Heart left ventricle (tissue), 16 donors: ENCODE measurements at regions not wholly inside any gene's neighbourhood (a gene's known extent, or its start where the extent isn't known, plus 50 kb on each side); places are given as distances from the start of the nearest gene placed in this dataset.
"Not testable (repeated sequence)": the region's sequence is repeated elsewhere in the genome, so short reads cannot be mapped to it uniquely, and the experiment has no call there.

Experiments
- ATAC-seq, 4 donors: fragments of 200-7000 bp; cut with Tn5 transposase; one replicate each; pipeline ENCODE4 v1.9.1; 2020 to 2022; ENCODE audit warnings: moderate library complexity in 4 of 4, mild to moderate bottlenecking in 3 of 4, moderate number of reproducible peaks in 1 of 4
- DNase-seq, 5 donors: peaks; one replicate each; pipeline ENCODE4 v3.0.0-alpha.2; 2020
- H3K27ac ChIP-seq, 12 donors: fragments of 200-600 bp; sonication (generic) in 4 of 12; one replicate each; pipeline versions ENCODE4 v1.5.0 to v1.8.0; 2016 to 2022; ENCODE audit warnings: mild to moderate bottlenecking in 2 of 12
- H3K27me3 ChIP-seq, 9 donors: fragments of 200-600 bp; sonication (generic) in 2 of 9; one replicate each; pipeline versions ENCODE4 v1.5.1 to v1.8.0; 2016 to 2022; ENCODE audit warnings: mild to moderate bottlenecking in 3 of 9
- H3K36me3 ChIP-seq, 9 donors: fragments of 200-600 bp; sonication (generic) in 2 of 9; one replicate each; pipeline versions ENCODE4 v1.5.0 to v1.8.0; 2018 to 2022; ENCODE audit warnings: mild to moderate bottlenecking in 2 of 9
- H3K4me1 ChIP-seq, 12 donors: fragments of 200-600 bp; sonication (generic) in 4 of 12; one replicate each; pipeline versions ENCODE4 v1.5.0 to v1.8.0; 2016 to 2022; ENCODE audit warnings: mild to moderate bottlenecking in 3 of 12
- H3K4me3 ChIP-seq, 12 donors: fragments of 200-600 bp; sonication (generic) in 4 of 12; one replicate each; pipeline versions ENCODE4 v1.5.0 to v1.8.0; 2017 to 2022; ENCODE audit warnings: mild to moderate bottlenecking in 9 of 12, moderate library complexity in 4 of 12
- H3K9me3 ChIP-seq, 12 donors: fragments of 200-600 bp; sonication (generic) in 4 of 12; one replicate each; pipeline versions ENCODE4 v1.5.0 to v1.8.0; 2016 to 2022; ENCODE audit warnings: mild to moderate bottlenecking in 1 of 12
- POLR2A ChIP-seq, 2 donors: fragments of 450-650 bp; IDR thresholded peaks; one replicate each; pipeline ENCODE4 v1.6.1; 2017; ENCODE audit warnings: antibody characterized with exemption in 2 of 2, mild to moderate bottlenecking in 2 of 2, moderate library complexity in 2 of 2
- WGBS, 4 donors: extraction: QIAGEN DNeasy Blood & Tissue Kit in 2 of 4; methylation state at CpG; one replicate each; pipeline versions ENCODE4 v1.1.5 to v1.1.7; 2013 to 2018; 5-methylcytosine and 5-hydroxymethylcytosine counted together
- intact Hi-C, 10 donors: fragments of 100-400 bp; cut with DNase I; formaldehyde crosslinking; loops; one replicate each; pipeline versions ENCODE4 v1.11.1 to v1.14.2; 2022
- TF ChIP-seq, protein P1 (sequence below), 12 donors: fragments of 200-600 bp; sonication (generic) in 4 of 12; IDR thresholded peaks; one replicate each; pipeline versions ENCODE4 v1.5.0 to v1.8.0; 2018 to 2022; ENCODE audit warnings: antibody characterized with exemption in 12 of 12, mild to moderate bottlenecking in 5 of 12
- donor health status: ischemic (EF 13 %, LVEDD 7.1; RV severe dilation, severe dysfunction).
- donor health status: healthy with polysubstance abuse.
- donor health status: DM: no; HTN: yes; CAD: no.
- donor health status: DM: no; HTN: no; CAD: no.
- donor health status: ischemic (EF 25% LVEDD 6.9; RV normal size, moderate dysfunction).
- donor health status: ischemic (EF 25% LVEDD 5.7; RV mildly dilated, moderate dysfunction).
- donor health status: healthy.
- donor health status: DM: yes; HTN: yes; CAD: no.
- donor health status: ischemic (EF 35%, LVEDD 5.7; RV mildly dilated, moderate dysfunction).
- donor health status: nonischemic (EF 11% LVEDD 7.7; RV severe dilation, severe dysfunction).
- donor health status: DM: yes; HTN: yes; CAD: no.
- donor health status: PGD.
- donor health status: ischemic (EF 29% LVEDD 5.4; RV normal size, mild dysfunction).
- donor health status: nonischemic (EF 23%, LVEDD 6.1; RV moderate dilation, normal function).

DNA sequence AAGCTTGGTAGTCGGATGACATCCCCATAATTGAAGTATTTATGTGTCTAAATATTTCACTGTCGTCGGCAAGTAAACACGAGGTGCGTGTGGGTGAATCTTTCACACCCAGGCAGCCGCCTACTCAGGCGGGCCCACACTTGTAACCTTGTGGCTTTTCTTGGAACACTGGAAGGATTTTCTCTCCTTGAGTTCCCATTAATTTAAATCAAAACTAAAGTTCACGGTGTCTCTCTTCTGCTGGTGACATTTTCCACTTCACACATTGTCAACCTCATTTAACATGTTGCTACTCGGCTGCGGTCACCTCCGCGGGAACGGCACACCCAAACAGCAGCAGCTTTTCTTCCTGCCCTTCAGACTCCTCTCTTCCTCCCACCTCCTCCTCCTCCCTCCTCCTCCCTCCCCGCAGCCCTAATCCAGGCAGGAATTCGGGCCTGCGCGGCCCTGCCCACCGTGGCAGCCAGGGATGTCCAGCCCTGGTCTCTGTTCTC lies 336.6 kb downstream of the QKI start:
- intact Hi-C loops, result no loop called here
- Histone ChIP-seq H3K27me3 (no peaks in the 10 kb centered on the region), H3K27ac (peak overlapping the region in 8 of 12 donors; percentile 1 to 87 (median 59)), H3K9me3 (peaks cover 0 to 7% (median 0%) of the 10 kb centered on the region in 12 donors), H3K4me1 (peaks cover 0 to 30% (median 8%) of the 10 kb centered on the region in 12 donors), H3K36me3 (no peaks in the 10 kb centered on the region), H3K4me3 (no peak overlapping the region)
- peak in 2 of 4 donors; percentile 16 to 37 for ATAC-seq
- DNase-seq, result no peak
- TF ChIP-seq, protein P1, sequence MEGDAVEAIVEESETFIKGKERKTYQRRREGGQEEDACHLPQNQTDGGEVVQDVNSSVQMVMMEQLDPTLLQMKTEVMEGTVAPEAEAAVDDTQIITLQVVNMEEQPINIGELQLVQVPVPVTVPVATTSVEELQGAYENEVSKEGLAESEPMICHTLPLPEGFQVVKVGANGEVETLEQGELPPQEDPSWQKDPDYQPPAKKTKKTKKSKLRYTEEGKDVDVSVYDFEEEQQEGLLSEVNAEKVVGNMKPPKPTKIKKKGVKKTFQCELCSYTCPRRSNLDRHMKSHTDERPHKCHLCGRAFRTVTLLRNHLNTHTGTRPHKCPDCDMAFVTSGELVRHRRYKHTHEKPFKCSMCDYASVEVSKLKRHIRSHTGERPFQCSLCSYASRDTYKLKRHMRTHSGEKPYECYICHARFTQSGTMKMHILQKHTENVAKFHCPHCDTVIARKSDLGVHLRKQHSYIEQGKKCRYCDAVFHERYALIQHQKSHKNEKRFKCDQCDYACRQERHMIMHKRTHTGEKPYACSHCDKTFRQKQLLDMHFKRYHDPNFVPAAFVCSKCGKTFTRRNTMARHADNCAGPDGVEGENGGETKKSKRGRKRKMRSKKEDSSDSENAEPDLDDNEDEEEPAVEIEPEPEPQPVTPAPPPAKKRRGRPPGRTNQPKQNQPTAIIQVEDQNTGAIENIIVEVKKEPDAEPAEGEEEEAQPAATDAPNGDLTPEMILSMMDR (IDR thresholded peaks at IDR 0.05), result no peak
- no peak for TF ChIP-seq POLR2A (IDR thresholded peaks at IDR 0.05)
- 38 to 54% (median 53%) methylated on average over 18 of the region's 18 CpGs for WGBS, 4 donors

DNA sequence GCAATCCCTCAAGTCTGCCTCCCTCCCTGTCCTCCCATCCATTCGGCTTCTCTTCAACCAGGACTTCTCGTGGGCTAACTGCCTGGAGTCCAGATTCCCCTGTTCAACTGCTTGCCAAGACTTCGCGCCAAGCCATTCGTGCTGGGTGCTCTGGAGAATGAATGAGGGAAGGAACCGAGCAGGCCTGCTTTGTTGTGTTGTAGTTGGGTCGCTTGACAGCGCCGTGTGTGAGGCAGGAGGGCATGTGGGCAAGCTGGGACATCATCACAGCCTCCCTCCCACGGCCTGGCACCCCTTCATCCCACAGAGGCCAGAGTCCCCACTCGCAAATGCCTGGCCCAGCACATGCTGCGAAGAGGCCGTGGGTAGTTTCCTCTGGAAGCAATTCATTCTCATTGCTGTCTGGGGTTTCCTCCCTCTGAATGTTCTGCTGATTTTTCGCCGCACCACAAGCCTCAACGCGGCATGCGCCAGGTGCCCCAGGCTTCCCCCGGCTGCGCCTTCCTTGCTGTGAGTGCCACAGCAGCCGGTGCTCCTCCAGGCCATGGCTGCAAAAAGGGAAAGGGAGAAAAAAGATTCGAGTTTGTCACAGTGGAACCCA lies 336.0 kb downstream of the QKI start:
- peak overlapping the region in 9 of 12 donors; percentile 1 to 87 (median 46) for H3K27ac ChIP-seq
- ATAC-seq (peak in 3 of 4 donors; percentile 2 to 11 (median 3)), DNase-seq (peak in 2 of 5 donors; percentile 32 to 70)
- H3K27me3 ChIP-seq, result no peaks in the 10 kb centered on the region
- peaks cover 0 to 7% (median 0%) of the 10 kb centered on the region in 12 donors for H3K9me3 ChIP-seq
- no peak for TF ChIP-seq POLR2A (IDR thresholded peaks at IDR 0.05)
- TF ChIP-seq, protein P1 (IDR thresholded peaks at IDR 0.05), result no peak
- H3K4me1 ChIP-seq, result peaks cover 0 to 36% (median 8%) of the 10 kb centered on the region in 12 donors
- H3K4me3 ChIP-seq, result no peak overlapping the region
- no peaks in the 10 kb centered on the region for H3K36me3 ChIP-seq
- 57 to 67% (median 61%) methylated on average over 22 of the region's 22 CpGs for WGBS, 4 donors
- intact Hi-C loops, result no loop called here

DNA sequence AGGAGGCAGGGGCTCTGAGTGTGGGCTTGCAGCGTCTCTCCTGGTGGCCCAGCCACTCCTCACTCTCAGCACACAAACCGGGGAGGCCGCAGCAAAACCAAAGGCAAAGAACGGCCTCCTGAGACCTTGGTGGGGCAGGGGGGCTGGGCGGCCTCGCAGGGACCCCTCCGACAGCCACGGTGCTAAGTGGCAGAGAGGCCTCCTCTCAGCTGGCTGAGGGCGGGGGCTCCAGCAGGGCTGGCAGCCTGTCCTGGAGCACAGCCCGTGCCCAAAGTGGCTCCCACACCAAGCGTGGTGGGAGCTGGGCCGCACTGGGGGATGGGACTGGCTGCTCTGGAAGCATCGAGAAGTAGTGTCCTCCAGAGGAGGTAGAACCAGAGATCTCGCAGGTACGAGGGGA lies 334.4 kb downstream of the QKI start:
- Histone ChIP-seq H3K27me3 (no peaks in the 10 kb centered on the region), H3K4me3 (no peak overlapping the region), H3K36me3 (no peaks in the 10 kb centered on the region), H3K27ac (peak overlapping the region in 10 of 12 donors; percentile 37 to 87 (median 76)), H3K9me3 (peaks cover 0 to 5% (median 0%) of the 10 kb centered on the region in 12 donors), H3K4me1 (peaks cover 0 to 47% (median 19%) of the 10 kb centered on the region in 12 donors)
- DNase-seq, result peak in 2 of 5 donors; percentile 31 to 64
- no peak for TF ChIP-seq POLR2A (IDR thresholded peaks at IDR 0.05)
- TF ChIP-seq, protein P1 (IDR thresholded peaks at IDR 0.05), result no peak
- intact Hi-C loops, result loop anchor here in 8 of 10 donors (2.0 to 10.0 kb wide), 9 partner anchors 88 to 358 kb away; no protein-coding TSS in a partner anchor
- ATAC-seq, result peak in 3 of 4 donors; percentile 33 to 35 (median 34)
- 64 to 77% (median 72%) methylated on average over 11 to 15 of the region's 15 CpGs for WGBS, 4 donors

DNA sequence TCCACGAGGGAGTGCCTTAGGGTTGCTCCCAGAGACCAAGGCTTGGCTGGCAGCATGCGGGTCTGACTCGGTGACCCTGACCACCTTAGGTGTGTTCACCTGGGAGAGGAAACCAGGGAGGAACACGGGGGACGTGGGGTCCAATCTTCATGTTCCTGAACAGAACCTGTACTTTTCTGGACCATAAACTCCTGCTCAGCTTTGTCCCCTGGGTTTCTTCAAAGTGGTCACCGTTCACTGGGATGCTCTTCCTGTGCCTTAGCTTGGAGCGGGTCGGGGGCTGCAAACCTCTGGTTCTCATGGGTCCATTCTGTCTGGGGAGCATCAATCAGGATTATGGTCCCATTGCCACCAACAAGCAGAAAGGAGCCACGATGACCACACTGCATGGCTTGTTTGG lies 333.5 kb downstream of the QKI start:
- 94 to 96% (median 95%) methylated on average over 9 of the region's 9 CpGs for WGBS, 4 donors

DNA sequence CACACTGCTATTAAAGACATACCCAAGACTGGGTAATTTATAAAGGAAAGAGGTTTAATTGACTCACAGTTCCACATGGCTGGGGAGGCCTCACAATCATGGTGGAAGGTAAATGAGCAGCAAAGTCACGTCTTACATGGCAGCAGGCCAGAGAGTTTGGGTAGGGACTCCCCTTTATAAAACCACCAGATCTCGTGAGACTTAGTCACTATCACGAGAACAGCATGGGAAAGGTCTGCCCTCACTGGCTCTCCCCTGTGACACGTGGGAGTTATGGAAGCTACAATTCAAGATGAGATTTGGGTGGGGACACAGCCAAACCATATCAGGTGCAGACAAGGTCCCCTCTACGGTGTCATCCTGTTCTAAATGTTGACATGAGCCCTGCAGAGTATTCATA lies 332.5 kb downstream of the QKI start:
- 50 to 62% (median 58%) methylated on average over 5 of the region's 5 CpGs for WGBS, 4 donors
- ATAC-seq, H3K36me3 ChIP-seq, H3K27me3 ChIP-seq, H3K4me3 ChIP-seq, DNase-seq, H3K9me3 ChIP-seq: not testable (repeated sequence)
- Histone ChIP-seq H3K27ac (peak overlapping the region in 10 of 12 donors; percentile 23 to 84 (median 80)), H3K4me1 (peaks cover 0 to 50% (median 19%) of the 10 kb centered on the region in 12 donors)
- intact Hi-C loops, result loop anchor here in 7 of 10 donors (2.0 to 10.0 kb wide), 9 partner anchors 90 to 360 kb away; no protein-coding TSS in a partner anchor

More for the DNA sequence above, 333.5 kb downstream of the QKI start:
- H3K36me3 ChIP-seq, result no peaks in the 10 kb centered on the region
- no peak overlapping the region for H3K4me3 ChIP-seq
- intact Hi-C loops, result loop anchor here in 8 of 10 donors (2.0 to 10.0 kb wide), 9 partner anchors 89 to 359 kb away; no protein-coding TSS in a partner anchor
- no peak for ATAC-seq
- H3K9me3 ChIP-seq, result no peaks in the 10 kb centered on the region
- TF ChIP-seq, protein P1 (IDR thresholded peaks at IDR 0.05), result no peak
- TF ChIP-seq POLR2A (IDR thresholded peaks at IDR 0.05), result no peak
- H3K4me1 ChIP-seq, result peaks cover 0 to 47% (median 19%) of the 10 kb centered on the region in 12 donors
- H3K27ac ChIP-seq, result peak overlapping the region in 8 of 12 donors; percentile 61 to 87 (median 80)
- H3K27me3 ChIP-seq, result no peaks in the 10 kb centered on the region
- no peak for DNase-seq
